Stimulated activated CD4-positive, alpha-beta T cell treated with anti-CD3 and anti-CD28 coated beads, Interleukin-4, amount 100 ng/mL, for 1 hour (primary cell): ENCODE measurements at regions not wholly inside any gene's neighbourhood (a gene's known extent, or its start where the extent isn't known, plus 50 kb on each side); places are given as distances from the start of the nearest gene placed in this dataset.
A peak's percentile ranks its signal among the peaks of the same experiment; 100 is the strongest.
"Not testable (repeated sequence)": the region's sequence is repeated elsewhere in the genome, so short reads cannot be mapped to it uniquely, and the experiment has no call there.

ENCODE experiments used
- DNase-seq: peaks from one replicate; pipeline ENCODE4 v3.0.0-alpha.2; 2020

GRCh38 chrX:121457096-121457495 lies 409.7 kb downstream of the GLUD2 start:
- no peak for DNase-seq

- no peak for DNase-seq
These were observed 432.0 kb downstream of the GLUD2 start for GRCh38 chrX:121479406-121479805.

- DNase-seq, result no peak
These were observed 449.6 kb downstream of the GLUD2 start for GRCh38 chrX:121496966-121497365.

GRCh38 chrX:121504153-121504552 lies 456.7 kb downstream of the GLUD2 start:
- DNase-seq, result no peak

- no peak for DNase-seq
These were observed 498.9 kb downstream of the GLUD2 start for GRCh38 chrX:121546317-121546716.

DNA sequence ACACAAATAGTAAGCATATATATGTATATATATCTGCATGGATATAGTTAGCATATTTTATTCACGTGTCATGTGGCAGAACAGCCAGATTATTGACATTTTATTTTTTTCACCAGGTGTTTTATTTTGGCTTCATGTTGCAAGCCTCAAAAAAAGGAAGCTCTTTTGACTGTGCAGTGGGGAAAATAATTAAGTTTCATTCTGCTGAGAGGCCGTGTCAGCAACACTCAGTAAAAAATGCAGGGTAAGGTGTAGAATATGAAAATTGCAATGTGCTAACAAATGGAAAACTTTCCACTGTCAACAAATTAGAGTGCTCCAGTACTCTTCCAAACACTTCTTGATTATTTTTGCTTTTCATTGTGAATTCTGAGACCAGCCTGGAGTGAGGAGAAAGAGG lies 511.5 kb downstream of the GLUD2 start:
- DNase-seq, result no peak

DNA sequence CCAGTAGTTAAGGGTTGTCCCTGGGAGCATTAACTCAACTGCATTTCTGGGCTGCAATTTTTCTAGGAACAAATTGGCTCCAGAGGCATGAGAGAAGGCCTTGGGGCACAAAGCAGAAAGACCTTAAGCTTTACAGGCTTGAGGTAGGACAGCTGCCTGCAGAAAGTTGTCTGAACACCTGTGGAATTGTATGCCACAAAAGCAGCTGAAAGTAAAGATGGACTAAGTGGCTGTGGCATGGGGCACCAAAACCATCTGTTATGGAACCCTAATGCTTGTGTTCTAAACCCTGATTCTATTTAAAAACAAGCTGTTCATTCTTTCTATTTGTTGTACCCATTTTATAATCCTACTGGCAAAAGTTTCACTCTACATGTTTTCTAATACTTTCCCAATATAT lies 515.2 kb downstream of the GLUD2 start:
- no peak for DNase-seq

GRCh38 chrX:121569609-121570008 lies 522.2 kb downstream of the GLUD2 start:
- no peak for DNase-seq

GRCh38 chrX:121570072-121570841 lies 522.8 kb downstream of the GLUD2 start:
- no peak for DNase-seq

DNA sequence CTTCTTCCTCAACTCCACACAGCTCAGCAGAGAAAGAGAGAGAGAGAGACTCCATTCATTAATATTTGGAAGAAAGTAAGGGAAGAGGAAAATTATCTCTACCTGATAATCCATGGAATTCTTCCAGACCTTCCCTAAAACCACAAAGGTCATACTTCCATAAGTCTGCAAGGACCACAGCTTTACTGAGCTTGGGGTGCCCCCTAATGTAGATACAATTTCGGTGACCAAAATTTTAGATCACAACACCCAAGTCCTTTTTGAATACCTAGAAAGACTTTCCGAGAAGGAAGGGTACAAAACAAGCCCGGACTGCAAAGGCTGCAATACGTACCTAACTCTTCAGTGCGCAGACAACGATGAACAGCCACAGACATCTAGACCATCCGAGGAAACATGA lies 523.9 kb downstream of the GLUD2 start:
- no peak for DNase-seq

DNA sequence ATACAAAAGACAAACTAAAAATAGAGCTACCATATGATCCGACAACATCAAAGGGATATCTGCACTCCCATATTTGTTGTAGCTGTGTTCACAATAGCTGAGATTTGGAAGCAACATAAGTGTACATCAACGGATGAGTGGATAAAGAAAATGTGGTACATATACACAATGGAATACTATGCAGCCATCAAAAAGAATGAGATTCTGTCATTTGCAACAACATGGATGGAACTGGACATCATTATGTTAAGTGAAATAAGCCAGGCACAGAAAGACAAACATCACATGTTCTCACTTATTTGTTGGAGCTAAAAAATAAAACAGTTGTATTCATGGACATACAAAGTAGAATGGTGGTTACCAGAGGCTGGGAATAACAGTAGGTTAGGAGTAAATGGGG lies 527.0 kb downstream of the GLUD2 start:
- not testable (repeated sequence) for DNase-seq

DNA sequence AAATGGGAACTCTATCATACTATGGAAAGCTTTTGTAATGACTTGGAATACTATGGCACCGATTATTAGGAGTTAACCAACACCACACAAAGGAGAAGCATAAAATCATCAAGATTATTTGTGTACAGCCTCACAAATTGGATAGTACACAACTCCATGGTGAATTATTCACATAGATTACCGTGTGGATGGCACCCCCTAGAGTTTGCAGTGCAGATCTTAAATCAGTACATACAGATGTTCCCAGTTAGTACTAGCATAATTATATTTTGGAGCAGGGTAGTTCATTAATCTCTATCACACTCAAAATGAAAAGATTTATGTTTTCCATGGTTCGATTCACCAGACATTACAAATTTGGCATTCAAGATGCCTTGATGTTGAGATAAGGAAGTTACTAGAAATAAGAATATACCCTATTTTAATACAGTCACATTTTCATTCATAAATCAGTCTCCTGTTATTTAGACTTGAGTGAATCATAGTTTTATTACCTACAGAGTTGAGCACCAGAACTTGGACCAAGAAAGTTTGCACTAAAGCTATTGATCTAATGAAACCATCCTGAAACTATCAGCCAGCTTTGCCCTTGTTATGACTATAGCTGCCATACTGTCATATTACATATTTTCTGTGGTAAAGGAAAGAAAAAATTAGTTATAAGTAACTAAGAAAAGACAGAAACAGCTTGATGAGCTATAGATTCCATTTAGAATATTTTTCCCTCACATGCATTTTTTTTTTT lies 531.8 kb downstream of the GLUD2 start:
- peak; percentile 3 for DNase-seq

- no peak for DNase-seq
These were observed 534.5 kb downstream of the GLUD2 start for GRCh38 chrX:121581885-121582284.

DNA sequence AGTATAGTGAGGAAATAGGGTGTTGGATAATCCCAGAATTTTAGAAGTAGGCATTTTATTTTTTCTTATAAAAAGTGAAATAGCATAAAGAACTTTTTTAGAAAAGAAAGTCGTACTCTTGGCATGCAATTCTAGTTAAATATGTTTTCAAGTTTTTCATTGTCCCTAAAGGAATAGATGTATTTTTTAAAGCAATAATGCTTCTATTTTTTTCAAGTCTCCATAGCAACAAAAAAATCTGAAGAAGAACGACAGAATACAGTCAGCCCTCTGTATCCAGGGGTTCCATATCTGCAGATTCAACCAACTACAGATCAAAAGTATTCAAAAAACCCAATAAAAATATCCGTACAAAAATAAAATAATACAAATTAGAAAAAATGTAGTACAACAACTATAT lies 538.2 kb downstream of the GLUD2 start:
- DNase-seq, result no peak

- no peak for DNase-seq
These were observed 545.5 kb downstream of the GLUD2 start for GRCh38 chrX:121592884-121593283.

GRCh38 chrX:121598356-121598755 lies 550.9 kb downstream of the GLUD2 start:
- no peak for DNase-seq

DNA sequence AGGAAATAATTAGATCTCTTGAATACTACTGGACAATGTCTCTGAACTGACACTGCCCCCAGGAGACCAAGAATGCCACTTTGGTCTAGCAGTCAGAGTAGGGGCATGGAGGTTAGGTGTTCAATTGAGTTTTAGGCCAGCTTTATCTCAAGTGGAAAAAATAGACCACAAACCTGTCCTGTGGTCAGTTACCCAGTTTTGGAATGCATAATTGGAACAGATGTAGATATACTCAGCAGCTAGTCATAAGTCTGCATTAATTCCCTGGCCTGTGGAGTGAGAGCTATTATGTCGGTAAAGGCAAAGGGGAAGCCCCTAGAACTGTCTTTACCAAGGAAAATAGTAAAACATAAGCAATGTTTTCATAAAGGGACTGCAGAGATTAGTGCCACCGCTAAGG lies 587.7 kb downstream of the GLUD2 start:
- no peak for DNase-seq

DNA sequence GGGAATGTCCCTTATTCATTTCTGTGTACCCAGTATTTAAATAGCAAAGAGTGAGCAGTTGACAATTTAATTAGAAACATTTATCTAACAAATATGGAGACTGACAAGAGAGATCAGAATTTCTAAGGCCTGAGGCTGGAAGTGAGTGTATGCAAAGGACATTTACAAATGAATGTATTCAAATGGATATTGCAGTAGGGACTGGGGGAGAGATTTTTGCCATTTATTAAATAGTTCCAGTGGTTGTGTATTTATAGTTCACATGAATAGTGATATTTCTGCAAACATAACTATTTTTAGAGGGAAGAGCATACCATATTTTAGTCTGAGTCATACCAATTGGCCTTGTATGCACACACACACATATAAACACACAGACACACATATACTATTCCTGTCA lies 592.4 kb downstream of the GLUD2 start:
- no peak for DNase-seq

- no peak for DNase-seq
These were observed 594.1 kb downstream of the GLUD2 start for GRCh38 chrX:121641560-121641959.

- no peak for DNase-seq
These were observed 595.0 kb downstream of the GLUD2 start for GRCh38 chrX:121642415-121642814.

DNA sequence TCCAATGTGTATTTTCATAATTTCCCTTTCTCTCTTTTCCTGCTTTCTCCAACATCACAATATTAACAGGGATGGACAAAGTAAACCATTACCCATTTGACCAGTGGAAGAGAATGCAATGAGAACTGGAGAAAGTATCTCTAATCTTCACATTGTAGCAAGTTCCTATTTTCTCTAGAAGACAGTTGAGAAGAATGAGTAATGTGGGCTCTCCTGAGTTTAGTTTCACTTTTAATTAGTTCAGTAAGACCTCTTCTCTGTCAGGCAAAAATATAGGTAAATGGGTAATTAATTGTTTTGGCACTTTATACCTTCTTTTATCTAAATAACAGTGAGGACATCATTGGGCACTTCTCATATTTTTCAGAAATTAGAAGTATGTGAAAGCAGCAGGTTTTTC lies 602.0 kb downstream of the GLUD2 start:
- DNase-seq, result no peak

GRCh38 chrX:121655276-121655675 lies 607.9 kb downstream of the GLUD2 start:
- DNase-seq, result no peak

DNA sequence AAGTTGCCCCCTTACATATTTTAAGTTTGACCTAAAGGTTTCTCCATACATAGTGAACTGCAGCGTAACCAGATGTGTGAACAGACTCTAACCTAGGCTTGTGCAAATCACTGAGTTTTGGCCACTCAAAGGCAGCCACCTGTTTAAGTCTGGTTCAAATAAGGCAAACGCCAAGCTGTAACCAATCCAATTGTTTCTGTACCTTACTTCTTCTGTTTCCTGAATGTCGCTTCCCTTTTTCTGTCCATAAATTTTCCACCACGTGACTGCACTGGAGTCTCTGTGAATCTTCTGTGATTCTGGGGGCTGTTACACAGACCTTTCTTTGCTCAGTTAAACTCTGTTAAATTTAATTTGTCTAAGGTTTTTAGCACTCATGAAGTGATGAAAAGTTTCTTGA lies 618.8 kb downstream of the GLUD2 start:
- DNase-seq, result no peak

GRCh38 chrX:121671649-121672048 lies 624.2 kb downstream of the GLUD2 start:
- no peak for DNase-seq

DNA sequence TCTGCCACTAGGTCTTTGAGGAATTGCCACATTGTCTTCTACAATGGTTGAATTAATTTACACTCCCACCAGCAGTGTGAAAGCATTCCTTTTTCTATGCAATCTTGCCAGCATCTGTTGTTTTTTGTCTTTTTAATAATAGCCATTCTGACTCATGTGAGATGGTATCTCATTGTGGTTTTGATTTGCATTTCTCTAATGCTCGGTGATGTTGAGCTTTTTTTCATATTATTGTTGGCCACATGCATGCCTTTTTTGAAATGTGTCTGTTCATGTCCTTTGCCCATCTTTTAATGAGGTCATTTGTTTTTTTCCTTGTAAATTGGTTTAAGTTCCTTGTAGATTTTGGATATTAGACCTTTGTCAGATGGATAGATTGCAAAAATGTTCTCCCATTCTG lies 661.8 kb downstream of the GLUD2 start:
- DNase-seq, result not testable (repeated sequence)
